Activated naive CD8-positive, alpha-beta T cell treated with anti-CD3 and anti-CD28 coated beads, Interleukin-2, amount 10 ng/mL, durations not matched to agents 7 days and 5 days (primary cell): ENCODE measurements at regions not wholly inside any gene's neighbourhood (a gene's known extent, or its start where the extent isn't known, plus 50 kb on each side); places are given as distances from the start of the nearest gene placed in this dataset.

Experiments
- ATAC-seq: fragments of 150-1000 bp; cut with Tn5 transposase; one replicate; pipeline ENCODE4 v1.10.0; 2021; ENCODE audit warnings: low read depth, moderate library complexity
- POLR2A ChIA-PET: fragments of 350-600 bp; sonication (Branson Sonifier 250); formaldehyde crosslinking; loops from one replicate; lab custom pipeline; 2021; ENCODE audit warnings: antibody characterized with exemption; lab: Charles Lee
- DNase-seq: peaks from one replicate; pipeline ENCODE4 v3.0.0; 2021
- H3K27ac Mint-ChIP-seq: one replicate; pipeline ENCODE4 v1.8.0; 2022; ENCODE audit warnings: mild to moderate bottlenecking, mixed read lengths
- H3K27me3 Mint-ChIP-seq: one replicate; pipeline ENCODE4 v1.8.0; 2022; ENCODE audit warnings: mild to moderate bottlenecking, moderate library complexity, mixed read lengths
- H3K36me3 Mint-ChIP-seq: one replicate; pipeline ENCODE4 v1.8.0; 2021; ENCODE audit warnings: mild to moderate bottlenecking, mixed read lengths
- H3K4me1 Mint-ChIP-seq: one replicate; pipeline ENCODE4 v1.8.0; 2021; ENCODE audit warnings: mixed read lengths
- H3K4me3 Mint-ChIP-seq: one replicate; pipeline ENCODE4 v1.8.0; 2022; ENCODE audit warnings: mild to moderate bottlenecking, moderate library complexity, mixed read lengths
- H3K9me3 Mint-ChIP-seq: one replicate; pipeline ENCODE4 v1.8.0; 2021; ENCODE audit warnings: mixed read lengths

DNA sequence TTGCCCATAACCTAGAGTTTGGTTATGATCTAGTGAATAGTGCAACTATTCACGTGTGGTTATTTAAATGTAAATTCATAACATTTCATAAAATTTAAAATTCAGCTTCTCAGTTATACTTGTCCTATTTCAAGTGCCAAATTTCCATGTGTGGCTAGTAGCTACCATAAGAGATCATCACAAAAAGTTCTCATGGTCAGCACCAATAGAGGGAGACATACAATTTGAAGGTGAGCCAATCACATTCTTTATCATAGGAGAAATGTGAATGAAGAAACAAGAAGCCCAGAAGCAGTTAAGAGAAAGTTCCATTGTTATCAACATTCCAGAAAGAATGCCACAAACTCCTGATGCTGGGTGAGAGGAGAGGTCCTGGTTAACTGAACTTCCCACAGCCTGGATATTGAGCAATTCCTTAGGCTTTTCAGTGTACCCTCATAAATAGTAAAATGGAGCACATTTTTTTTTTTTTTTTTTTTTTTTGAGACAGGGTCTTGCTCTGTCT is 892.9 kb upstream of the USP15 start:
- DNase-seq (no peak), ATAC-seq (no peak)
- POLR2A ChIA-PET, result no interaction called here
- H3K4me1 Mint-ChIP-seq, result peaks cover 1% of the 10 kb centered on the region
- H3K36me3 Mint-ChIP-seq, result no peaks in the 10 kb centered on the region
- no peaks in the 10 kb centered on the region for H3K9me3 Mint-ChIP-seq
- no peak overlapping the region for H3K4me3 Mint-ChIP-seq
- H3K27me3 Mint-ChIP-seq, result no peaks in the 10 kb centered on the region
- H3K27ac Mint-ChIP-seq, result no peak overlapping the region

DNA sequence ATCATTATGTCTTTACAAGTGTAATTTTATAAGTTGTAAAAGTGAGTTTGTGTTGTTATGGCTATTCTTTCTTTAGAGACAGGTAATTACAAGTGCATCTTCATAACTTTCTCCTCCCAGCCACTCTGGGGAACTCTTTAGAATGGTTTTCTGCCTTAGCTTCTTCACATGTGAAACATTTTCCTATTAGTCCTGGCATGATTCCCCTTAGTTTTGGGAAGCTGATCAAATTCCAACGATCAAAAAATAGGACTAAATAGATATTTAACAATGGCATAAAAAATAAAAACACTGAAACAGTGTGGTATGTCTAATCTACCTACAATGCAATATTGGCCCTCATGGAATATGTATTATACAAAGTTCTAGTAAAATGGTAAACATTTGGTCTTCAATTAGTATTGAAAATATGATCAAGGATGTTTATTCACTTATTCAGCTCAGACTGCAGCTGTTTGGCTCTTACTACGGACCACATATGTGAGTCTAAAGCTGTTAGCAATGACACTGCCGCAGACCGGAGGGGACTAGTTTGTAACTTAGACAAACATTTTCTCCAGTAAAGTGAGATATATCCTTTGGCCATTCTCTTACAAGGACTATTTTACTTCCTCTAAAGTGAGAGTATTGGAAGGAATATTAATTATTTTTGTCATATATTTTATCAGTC is 890.8 kb upstream of the USP15 start:
- peaks cover 1% of the 10 kb centered on the region for H3K4me1 Mint-ChIP-seq
- POLR2A ChIA-PET, result no interaction called here
- H3K36me3 Mint-ChIP-seq, result no peaks in the 10 kb centered on the region
- no peaks in the 10 kb centered on the region for H3K9me3 Mint-ChIP-seq
- DNase-seq, result no peak
- no peak for ATAC-seq
- no peak overlapping the region for H3K27ac Mint-ChIP-seq
- H3K4me3 Mint-ChIP-seq, result no peak overlapping the region
- H3K27me3 Mint-ChIP-seq, result no peaks in the 10 kb centered on the region

DNA sequence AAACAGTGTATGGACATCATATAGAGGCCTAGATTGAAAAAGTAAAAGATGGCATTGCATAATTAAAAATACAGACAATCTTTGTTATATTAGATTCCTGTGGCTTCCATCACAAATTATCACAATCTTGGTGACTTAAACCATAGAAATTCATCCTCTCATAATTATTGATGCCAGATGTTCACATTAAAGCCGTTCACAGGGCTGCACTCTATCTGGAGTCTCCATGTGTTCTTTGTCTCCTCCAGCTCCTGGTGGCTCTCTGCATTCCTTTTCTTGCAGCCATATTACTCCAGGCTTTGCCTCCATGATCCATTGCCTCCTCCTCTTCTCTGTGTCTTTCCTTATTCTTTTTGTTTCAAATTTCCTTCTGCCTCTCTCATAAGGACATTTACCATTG is 875.7 kb upstream of the USP15 start:
- Mint-ChIP-seq H3K27ac (no peak overlapping the region), H3K9me3 (no peaks in the 10 kb centered on the region), H3K4me1 (no peaks in the 10 kb centered on the region), H3K36me3 (no peaks in the 10 kb centered on the region), H3K27me3 (no peaks in the 10 kb centered on the region), H3K4me3 (no peak overlapping the region)
- POLR2A ChIA-PET, result no interaction called here
- ATAC-seq (no peak), DNase-seq (no peak)

DNA sequence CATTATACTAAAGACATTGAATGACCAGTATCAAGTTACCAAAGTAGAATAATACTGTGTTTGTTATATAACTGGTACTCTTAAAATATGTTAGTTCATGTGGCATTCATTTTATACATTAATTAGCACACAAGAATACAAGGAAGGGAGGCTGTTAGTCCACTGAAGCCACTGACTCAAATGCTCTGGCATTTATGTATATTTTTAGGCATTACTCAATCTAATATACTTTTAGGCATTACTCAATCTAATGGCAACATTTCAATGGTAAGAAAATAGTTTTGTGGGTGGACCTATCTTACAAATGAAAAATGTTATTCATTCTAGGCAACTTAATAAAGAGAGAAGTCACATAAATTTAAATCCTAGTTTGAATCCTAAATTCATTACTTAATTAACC is 874.4 kb upstream of the USP15 start:
- Mint-ChIP-seq H3K36me3 (no peaks in the 10 kb centered on the region), H3K9me3 (no peaks in the 10 kb centered on the region), H3K27ac (no peak overlapping the region), H3K4me3 (no peak overlapping the region), H3K4me1 (no peaks in the 10 kb centered on the region), H3K27me3 (no peaks in the 10 kb centered on the region)
- DNase-seq (no peak), ATAC-seq (no peak)
- POLR2A ChIA-PET, result no interaction called here

DNA sequence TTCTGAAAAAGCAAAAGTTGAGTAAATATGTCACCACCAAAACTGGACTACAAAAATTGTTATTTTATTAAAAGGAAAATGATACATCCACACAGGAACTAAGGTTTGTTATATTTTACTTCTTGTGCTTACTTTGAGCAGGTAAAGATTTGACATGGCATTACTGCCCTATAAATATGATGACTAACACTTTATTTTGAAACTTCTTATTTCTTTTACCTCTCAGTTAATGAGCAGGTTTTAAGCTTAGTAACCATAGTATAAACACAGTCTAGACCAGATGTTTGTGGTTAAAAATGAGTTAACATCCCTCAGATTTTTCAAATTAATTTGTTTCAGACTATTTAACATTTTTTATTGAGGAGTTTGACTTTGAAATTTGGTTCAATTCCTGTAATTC is 862.5 kb upstream of the USP15 start:
- ATAC-seq (no peak), DNase-seq (no peak)
- Mint-ChIP-seq H3K27me3 (no peaks in the 10 kb centered on the region), H3K4me3 (no peak overlapping the region), H3K36me3 (no peaks in the 10 kb centered on the region), H3K27ac (no peak overlapping the region), H3K9me3 (peaks cover 3% of the 10 kb centered on the region), H3K4me1 (no peaks in the 10 kb centered on the region)
- POLR2A ChIA-PET, result no interaction called here

DNA sequence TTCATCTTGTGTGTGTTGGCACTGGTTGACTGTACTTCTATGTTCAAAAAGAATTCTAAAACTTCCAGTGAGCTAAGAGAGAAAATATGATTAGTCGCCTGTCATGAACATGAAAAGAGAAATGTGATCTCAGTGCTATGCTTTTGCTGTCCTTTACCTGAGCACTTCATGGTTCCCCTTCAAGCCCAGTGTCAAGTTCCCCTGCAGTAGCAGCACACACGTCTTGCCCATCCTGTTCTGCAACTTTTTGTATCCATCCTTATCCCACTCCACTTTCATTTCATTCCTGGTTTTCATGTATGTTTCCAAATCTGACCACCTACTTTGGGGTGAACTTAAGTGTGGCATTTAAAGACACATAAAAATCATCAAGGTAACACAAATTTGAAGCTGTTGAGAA is 848.0 kb upstream of the USP15 start:
- Mint-ChIP-seq H3K27me3 (no peaks in the 10 kb centered on the region), H3K4me1 (no peaks in the 10 kb centered on the region), H3K27ac (no peak overlapping the region), H3K9me3 (peaks cover 2% of the 10 kb centered on the region), H3K4me3 (no peak overlapping the region), H3K36me3 (no peaks in the 10 kb centered on the region)
- ATAC-seq (no peak), DNase-seq (no peak)
- POLR2A ChIA-PET, result no interaction called here

DNA sequence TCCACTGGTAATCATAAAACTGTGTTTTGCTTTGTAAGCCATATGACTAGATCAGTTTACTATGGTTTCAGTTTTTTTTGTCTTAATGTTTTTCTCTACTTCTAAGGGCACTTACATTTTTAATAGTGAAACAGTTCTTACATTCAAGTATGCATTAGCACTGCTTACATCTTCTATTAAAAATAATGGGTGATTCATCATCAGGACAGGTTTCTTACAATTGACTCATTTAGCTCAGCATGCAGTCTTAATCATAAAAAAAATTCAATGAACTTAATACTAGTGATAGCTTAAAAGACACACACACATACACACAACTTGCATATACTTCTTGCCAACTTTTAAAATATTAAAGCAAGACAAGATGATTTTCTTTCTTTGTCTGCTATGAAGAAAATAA is 845.7 kb upstream of the USP15 start:
- H3K4me3 Mint-ChIP-seq, result no peak overlapping the region
- no peaks in the 10 kb centered on the region for H3K27me3 Mint-ChIP-seq
- H3K36me3 Mint-ChIP-seq, result no peaks in the 10 kb centered on the region
- H3K4me1 Mint-ChIP-seq, result no peaks in the 10 kb centered on the region
- no peak overlapping the region for H3K27ac Mint-ChIP-seq
- H3K9me3 Mint-ChIP-seq, result peaks cover 2% of the 10 kb centered on the region
- POLR2A ChIA-PET, result no interaction called here
- DNase-seq (no peak), ATAC-seq (no peak)

DNA sequence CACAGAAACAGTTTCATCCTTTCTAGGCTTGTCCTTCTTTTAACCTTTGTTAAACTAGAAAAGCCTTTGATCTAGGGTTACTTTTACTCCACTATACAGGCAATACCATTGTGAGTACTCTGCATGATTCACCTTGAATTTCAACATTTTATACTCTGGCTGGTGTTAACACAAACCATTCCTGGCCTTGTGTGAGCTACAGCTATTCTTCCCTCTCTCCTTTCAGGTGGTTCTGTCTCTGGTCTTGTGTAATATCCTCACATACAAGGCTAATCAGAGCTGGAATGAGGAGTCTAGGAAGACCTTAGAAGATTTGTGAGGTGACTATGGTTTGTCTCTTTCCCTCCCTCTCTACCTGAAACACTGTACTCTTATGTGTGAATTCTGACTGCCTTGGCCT is 837.4 kb upstream of the USP15 start:
- Mint-ChIP-seq H3K9me3 (peaks cover 1% of the 10 kb centered on the region), H3K4me3 (no peak overlapping the region), H3K36me3 (no peaks in the 10 kb centered on the region), H3K27me3 (no peaks in the 10 kb centered on the region), H3K4me1 (no peaks in the 10 kb centered on the region), H3K27ac (no peak overlapping the region)
- ATAC-seq, result no peak
- no peak for DNase-seq
- POLR2A ChIA-PET, result no interaction called here

DNA sequence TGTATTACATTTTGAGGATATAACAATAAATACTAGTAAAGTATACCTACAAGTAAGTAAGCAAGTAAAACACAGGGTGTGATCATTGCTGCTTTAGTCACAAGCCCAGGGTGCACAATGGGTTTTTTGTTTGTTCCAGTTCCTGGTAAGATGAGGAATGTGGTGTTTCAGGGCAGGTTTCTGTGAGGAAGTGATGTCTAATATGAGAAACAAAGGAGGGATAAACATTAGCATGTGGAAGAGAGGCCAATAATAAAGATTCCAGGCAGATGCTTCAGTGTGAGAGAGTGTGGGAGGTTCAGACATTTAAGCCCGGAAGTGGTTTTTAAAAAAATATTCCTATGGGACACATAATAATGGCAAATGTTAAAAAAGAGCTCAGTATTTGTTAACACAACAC is 808.1 kb upstream of the USP15 start:
- Mint-ChIP-seq H3K9me3 (peaks cover 2% of the 10 kb centered on the region), H3K4me1 (no peaks in the 10 kb centered on the region), H3K36me3 (no peaks in the 10 kb centered on the region), H3K4me3 (no peak overlapping the region), H3K27me3 (no peaks in the 10 kb centered on the region), H3K27ac (no peak overlapping the region)
- POLR2A ChIA-PET, result no interaction called here
- DNase-seq (no peak), ATAC-seq (no peak)

DNA sequence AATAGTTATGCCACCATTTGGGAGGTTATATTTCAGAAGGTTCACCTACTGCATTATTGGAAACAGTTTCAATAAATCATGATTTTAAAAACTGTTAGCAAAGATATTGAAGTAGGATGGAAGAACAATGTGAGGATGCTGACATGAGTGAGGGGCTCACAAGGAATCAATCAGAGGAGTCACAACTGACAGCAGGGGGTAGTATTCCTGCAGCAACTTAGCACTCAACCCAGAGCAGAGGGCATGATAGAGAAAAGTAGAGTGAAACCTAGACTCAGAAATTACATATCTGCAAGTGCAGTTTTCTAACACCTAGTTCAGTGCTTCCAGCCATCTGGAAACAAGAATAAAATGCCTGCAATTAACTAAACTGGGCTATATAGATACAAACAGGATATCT is 772.5 kb upstream of the USP15 start:
- H3K4me1 Mint-ChIP-seq, result peaks cover 2% of the 10 kb centered on the region
- H3K27me3 Mint-ChIP-seq, result no peaks in the 10 kb centered on the region
- H3K27ac Mint-ChIP-seq, result no peak overlapping the region
- ATAC-seq (no peak), DNase-seq (no peak)
- no peak overlapping the region for H3K4me3 Mint-ChIP-seq
- H3K9me3 Mint-ChIP-seq, result peaks cover 1% of the 10 kb centered on the region
- POLR2A ChIA-PET, result no interaction called here
- no peaks in the 10 kb centered on the region for H3K36me3 Mint-ChIP-seq

DNA sequence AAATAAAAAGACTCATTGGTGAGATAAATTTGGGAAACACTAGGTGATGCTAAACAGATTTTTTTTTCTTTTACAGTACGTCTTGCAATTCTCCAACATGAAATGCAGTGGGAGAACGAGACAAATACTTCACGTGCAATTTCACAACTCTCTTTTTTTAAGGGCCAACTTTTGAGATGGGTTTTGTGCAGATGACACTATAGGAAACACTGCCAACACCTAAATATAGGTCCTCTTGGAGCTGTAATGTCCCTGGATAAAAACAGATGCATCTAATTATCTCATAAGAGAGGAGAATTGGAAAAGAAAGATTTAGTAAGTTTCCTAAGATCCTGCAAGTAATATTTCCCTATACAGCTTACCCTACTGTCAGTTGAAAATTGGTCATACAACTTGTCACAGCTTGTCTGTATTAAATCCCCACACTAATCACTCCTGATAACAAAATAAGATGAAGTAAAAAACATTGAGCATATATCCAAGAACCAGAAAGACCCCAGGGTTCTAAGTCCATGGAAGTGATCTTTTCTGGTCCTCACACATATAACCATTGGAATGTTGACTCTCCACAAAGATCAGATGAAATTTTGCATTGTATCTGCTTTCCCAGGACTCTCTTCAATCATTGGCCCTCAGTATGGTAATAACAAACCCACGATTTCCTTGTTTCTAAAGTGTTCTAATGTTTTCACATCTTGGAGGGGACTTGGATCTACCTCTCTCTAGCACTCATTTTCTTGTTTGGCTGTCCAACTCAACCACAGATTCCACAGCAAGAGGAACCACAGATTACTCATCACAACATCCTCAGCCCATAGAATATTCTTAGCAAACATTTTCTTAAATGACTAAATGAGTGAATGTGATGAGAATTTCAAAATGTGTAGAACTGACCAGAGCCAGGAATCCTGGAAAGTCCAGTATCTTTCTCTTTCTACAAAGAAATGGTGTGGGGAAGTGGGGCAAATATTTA is 769.4 kb upstream of the USP15 start:
- Mint-ChIP-seq H3K36me3 (no peaks in the 10 kb centered on the region), H3K9me3 (no peaks in the 10 kb centered on the region), H3K4me3 (no peak overlapping the region), H3K4me1 (peaks cover 2% of the 10 kb centered on the region), H3K27ac (no peak overlapping the region), H3K27me3 (no peaks in the 10 kb centered on the region)
- no peak for ATAC-seq
- POLR2A ChIA-PET, result no interaction called here
- no peak for DNase-seq

DNA sequence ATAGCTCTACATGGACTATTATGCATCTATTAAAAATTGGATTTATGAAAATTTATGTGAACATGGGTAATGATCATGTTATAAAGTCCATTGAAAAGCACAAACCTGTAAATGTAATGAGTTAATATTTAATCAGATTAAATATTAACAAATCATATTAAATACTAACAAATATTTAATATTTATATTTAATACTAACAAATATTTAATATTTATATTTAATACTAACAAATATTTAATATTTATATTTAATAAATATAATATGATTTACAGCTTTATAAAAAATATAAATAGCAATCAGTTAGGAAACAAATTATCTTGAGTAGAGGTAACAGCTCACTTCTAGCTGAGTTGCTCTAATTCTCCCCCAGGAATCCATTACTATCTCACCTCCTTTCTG is 758.0 kb upstream of the USP15 start:
- Mint-ChIP-seq H3K27ac (no peak overlapping the region), H3K36me3 (no peaks in the 10 kb centered on the region), H3K4me1 (no peaks in the 10 kb centered on the region), H3K27me3 (no peaks in the 10 kb centered on the region), H3K4me3 (no peak overlapping the region), H3K9me3 (no peaks in the 10 kb centered on the region)
- ATAC-seq (no peak), DNase-seq (no peak)
- POLR2A ChIA-PET, result no interaction called here

DNA sequence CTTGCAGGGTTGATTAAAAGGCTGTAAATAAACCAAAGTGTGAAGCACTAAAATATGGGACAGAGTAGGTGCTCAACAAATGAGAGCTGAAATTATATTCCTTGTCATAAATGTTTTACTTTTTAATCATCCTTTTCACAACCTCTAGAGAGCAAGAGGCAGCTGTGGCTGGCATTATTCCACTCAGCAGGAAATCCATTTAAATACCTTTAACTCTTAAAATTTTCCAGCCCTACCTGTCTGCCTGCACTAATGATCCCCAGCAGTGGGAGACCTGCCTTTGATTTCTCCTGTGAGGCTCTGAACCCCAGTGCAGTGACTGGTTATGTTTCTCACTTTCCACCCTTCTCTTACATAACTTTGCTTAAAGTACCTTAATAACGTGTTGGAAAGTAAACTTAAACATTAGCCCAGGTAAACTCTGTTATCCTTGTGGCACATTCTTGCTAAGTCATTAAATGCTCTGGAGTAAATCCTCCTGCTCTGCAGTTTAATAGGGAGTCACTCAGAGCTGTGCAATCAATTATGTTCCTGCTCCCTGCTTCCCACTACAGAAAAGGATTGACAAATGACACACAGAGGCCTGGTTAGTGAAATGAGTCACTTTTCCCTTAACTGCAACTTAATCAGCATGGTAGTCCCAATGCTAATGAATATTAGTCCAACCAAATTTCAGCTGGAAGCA is 755.7 kb upstream of the USP15 start:
- no peaks in the 10 kb centered on the region for H3K27me3 Mint-ChIP-seq
- H3K4me3 Mint-ChIP-seq, result no peak overlapping the region
- DNase-seq, result no peak
- no peak overlapping the region for H3K27ac Mint-ChIP-seq
- POLR2A ChIA-PET, result no interaction called here
- no peaks in the 10 kb centered on the region for H3K9me3 Mint-ChIP-seq
- H3K4me1 Mint-ChIP-seq, result no peaks in the 10 kb centered on the region
- H3K36me3 Mint-ChIP-seq, result no peaks in the 10 kb centered on the region
- no peak for ATAC-seq
